KMS-11 (cell line): ENCODE measurements at regions not wholly inside any gene's neighbourhood (a gene's known extent, or its start where the extent isn't known, plus 50 kb on each side); places are given as distances from the start of the nearest gene placed in this dataset.

Experiments
- H2AFZ ChIP-seq: fragments of 200-600 bp; sonication (generic); 2 replicates; pipeline ENCODE4 v1.6.1; 2016; ENCODE audit warnings: antibody characterized with exemption, mixed run types, low read depth
- H3K27ac ChIP-seq: fragments of 200-600 bp; sonication (generic); 2 replicates; pipeline ENCODE4 v1.6.1; 2016; ENCODE audit warnings: mild to moderate bottlenecking, mixed run types
- H3K27me3 ChIP-seq: fragments of 200-600 bp; sonication (generic); 2 replicates; pipeline ENCODE4 v1.6.1; 2017; ENCODE audit warnings: mild to moderate bottlenecking, low read depth, mixed run types, moderate library complexity; ENCODE audit not compliant: insufficient read depth
- H3K36me3 ChIP-seq: fragments of 200-600 bp; sonication (generic); 2 replicates; pipeline ENCODE4 v1.6.1; 2017; ENCODE audit warnings: mild to moderate bottlenecking, mixed run types; ENCODE audit not compliant: insufficient read depth
- H3K4me1 ChIP-seq: fragments of 200-600 bp; sonication (generic); 2 replicates; pipeline ENCODE4 v1.6.1; 2016; ENCODE audit warnings: mild to moderate bottlenecking, low read depth, mixed run types; ENCODE audit not compliant: poor library complexity, severe bottlenecking
- H3K4me2 ChIP-seq: fragments of 200-600 bp; sonication (generic); 2 replicates; pipeline ENCODE4 v1.7.0; 2016; ENCODE audit warnings: mild to moderate bottlenecking, mixed run types
- H3K4me3 ChIP-seq: fragments of 200-600 bp; sonication (generic); IDR thresholded peaks from 2 replicates; pipeline ENCODE4 v1.6.1; 2017; ENCODE audit warnings: low read depth, low read length, mixed read lengths; ENCODE audit not compliant: insufficient read depth
- H3K79me2 ChIP-seq: fragments of 200-600 bp; sonication (generic); 2 replicates; pipeline ENCODE4 v1.6.1; 2016; ENCODE audit warnings: low read depth, mixed run types; ENCODE audit not compliant: insufficient read depth
- H3K9ac ChIP-seq: fragments of 200-600 bp; sonication (generic); 2 replicates; pipeline ENCODE4 v1.6.1; 2016; ENCODE audit warnings: mild to moderate bottlenecking, mixed run types
- H4K20me1 ChIP-seq: fragments of 200-600 bp; sonication (generic); 2 replicates; pipeline ENCODE4 v1.6.1; 2016; ENCODE audit warnings: mild to moderate bottlenecking, mixed run types; ENCODE audit not compliant: insufficient read depth
- TF ChIP-seq, protein P1 (sequence below): fragments of 200-600 bp; sonication (generic); conservative IDR thresholded peaks from 2 replicates; pipeline ENCODE4 v1.6.1; 2017; ENCODE audit warnings: low read depth, mild to moderate bottlenecking, antibody characterized with exemption, low read length, moderate library complexity, mixed read lengths

DNA sequence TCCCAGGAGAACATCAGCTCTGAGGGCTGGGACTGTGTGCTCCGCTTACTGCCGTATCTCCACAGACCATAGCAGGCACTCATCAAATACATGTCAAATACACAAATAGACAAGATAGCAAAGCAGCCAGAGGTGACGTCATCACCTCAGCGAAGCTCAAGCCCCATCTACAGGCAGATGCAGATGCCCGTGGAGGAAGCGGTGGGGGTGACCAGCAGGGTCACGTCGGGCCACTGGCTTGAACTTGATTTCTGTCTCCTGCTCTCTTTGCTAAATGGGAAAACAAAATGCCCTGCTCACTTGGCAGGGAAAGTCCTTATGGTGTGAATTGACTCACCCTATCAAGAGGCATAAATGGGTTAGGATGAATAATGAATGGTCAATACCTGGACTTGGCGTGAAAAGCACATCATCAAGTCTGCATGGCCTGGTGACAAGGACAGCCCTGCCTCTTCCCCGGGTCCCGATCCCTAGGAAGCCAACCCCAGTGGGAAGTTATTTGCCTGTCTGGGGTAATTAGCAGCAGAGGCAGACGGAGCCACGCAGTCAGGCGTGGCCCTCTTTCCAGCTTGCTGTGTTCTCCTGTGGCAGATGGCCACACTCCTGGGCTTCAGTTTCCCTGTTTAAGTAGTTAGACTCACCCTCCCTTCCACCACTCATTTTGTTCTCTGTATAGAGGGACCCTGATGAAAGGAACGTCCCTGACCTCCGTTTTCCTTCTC lies 536.0 kb downstream of the NPHP4 start:
- Histone ChIP-seq H3K4me1 (no peaks in the 10 kb centered on the region), H3K4me2 (no peak overlapping the region), H3K27me3 (peaks cover 47% of the 10 kb centered on the region), H2AFZ (no peak overlapping the region), H3K79me2 (no peaks in the 10 kb centered on the region), H3K9ac (no peak overlapping the region), H3K4me3 (no peak overlapping the region), H4K20me1 (no peaks in the 10 kb centered on the region), H3K27ac (no peak overlapping the region), H3K36me3 (no peaks in the 10 kb centered on the region)
- TF ChIP-seq, protein P1, sequence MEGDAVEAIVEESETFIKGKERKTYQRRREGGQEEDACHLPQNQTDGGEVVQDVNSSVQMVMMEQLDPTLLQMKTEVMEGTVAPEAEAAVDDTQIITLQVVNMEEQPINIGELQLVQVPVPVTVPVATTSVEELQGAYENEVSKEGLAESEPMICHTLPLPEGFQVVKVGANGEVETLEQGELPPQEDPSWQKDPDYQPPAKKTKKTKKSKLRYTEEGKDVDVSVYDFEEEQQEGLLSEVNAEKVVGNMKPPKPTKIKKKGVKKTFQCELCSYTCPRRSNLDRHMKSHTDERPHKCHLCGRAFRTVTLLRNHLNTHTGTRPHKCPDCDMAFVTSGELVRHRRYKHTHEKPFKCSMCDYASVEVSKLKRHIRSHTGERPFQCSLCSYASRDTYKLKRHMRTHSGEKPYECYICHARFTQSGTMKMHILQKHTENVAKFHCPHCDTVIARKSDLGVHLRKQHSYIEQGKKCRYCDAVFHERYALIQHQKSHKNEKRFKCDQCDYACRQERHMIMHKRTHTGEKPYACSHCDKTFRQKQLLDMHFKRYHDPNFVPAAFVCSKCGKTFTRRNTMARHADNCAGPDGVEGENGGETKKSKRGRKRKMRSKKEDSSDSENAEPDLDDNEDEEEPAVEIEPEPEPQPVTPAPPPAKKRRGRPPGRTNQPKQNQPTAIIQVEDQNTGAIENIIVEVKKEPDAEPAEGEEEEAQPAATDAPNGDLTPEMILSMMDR: no peak

DNA sequence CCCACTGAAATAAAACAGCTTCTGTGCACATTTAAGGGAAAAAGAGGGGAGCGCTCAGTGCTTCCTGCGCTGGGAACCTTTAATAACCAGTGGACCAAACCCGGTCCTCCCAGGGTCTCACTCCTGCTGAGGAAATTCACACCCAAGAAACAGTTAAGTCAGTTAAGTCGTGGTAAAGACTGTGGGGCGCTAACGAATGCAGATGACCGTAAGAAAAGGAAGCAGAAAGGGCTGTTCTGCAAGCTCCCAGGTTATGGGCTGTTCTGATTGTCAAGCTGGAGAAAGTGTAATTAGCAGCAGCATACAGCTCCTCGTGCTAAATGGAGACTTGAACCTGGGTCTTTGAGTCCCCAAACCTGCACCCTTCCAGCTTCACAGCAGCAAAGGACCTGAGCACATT lies 536.6 kb downstream of the NPHP4 start:
- Histone ChIP-seq H3K4me2 (no peak overlapping the region), H3K9ac (no peak overlapping the region), H3K27ac (no peak overlapping the region), H2AFZ (no peak overlapping the region), H3K4me1 (no peaks in the 10 kb centered on the region), H3K36me3 (no peaks in the 10 kb centered on the region), H3K4me3 (no peak overlapping the region), H3K79me2 (no peaks in the 10 kb centered on the region), H4K20me1 (no peaks in the 10 kb centered on the region), H3K27me3 (peaks cover 50% of the 10 kb centered on the region)
- TF ChIP-seq, protein P1: no peak

- Histone ChIP-seq H3K4me2 (no peak overlapping the region), H4K20me1 (no peaks in the 10 kb centered on the region), H3K4me3 (no peak overlapping the region), H3K27ac (no peak overlapping the region), H3K79me2 (no peaks in the 10 kb centered on the region), H2AFZ (no peak overlapping the region), H3K9ac (no peak overlapping the region), H3K36me3 (no peaks in the 10 kb centered on the region), H3K27me3 (peaks cover 49% of the 10 kb centered on the region), H3K4me1 (no peaks in the 10 kb centered on the region)
- TF ChIP-seq, protein P1: no peak
Observed at GRCh38 chr1:5455056-5455455, 537.2 kb downstream of the NPHP4 start.

DNA sequence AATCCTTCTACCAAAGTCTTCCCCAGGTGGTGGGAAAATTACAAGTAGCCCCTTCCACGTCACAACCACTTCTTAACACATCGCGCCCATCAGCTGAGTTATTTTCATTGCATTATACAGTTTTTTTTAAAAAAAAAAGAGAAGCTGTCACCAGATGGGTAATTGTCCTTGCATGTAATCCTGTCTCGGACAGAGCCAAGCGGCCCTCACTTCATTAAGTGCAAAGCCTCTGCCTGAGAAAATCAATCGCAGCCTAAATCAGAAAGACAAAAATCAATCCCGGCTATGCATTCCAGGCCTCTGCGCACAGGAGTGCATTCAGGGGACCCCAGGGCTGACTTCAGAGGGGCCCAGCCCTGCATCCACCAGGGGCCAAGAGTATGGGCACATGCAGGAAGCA lies 538.9 kb downstream of the NPHP4 start:
- H3K4me2 ChIP-seq: no peak overlapping the region
- peaks cover 44% of the 10 kb centered on the region for H3K27me3 ChIP-seq
- H3K9ac ChIP-seq: no peak overlapping the region
- no peaks in the 10 kb centered on the region for H4K20me1 ChIP-seq
- no peaks in the 10 kb centered on the region for H3K4me1 ChIP-seq
- H3K36me3 ChIP-seq: no peaks in the 10 kb centered on the region
- H3K4me3 ChIP-seq: no peak overlapping the region
- no peaks in the 10 kb centered on the region for H3K79me2 ChIP-seq
- no peak overlapping the region for H2AFZ ChIP-seq
- H3K27ac ChIP-seq: no peak overlapping the region
- TF ChIP-seq, protein P1: no peak
